IPS-20b (cell line): ENCODE measurements at regions not wholly inside any gene's neighbourhood (a gene's known extent, or its start where the extent isn't known, plus 50 kb on each side); places are given as distances from the start of the nearest gene placed in this dataset.

ENCODE experiments used
- H3K27ac ChIP-seq: one replicate; pipeline ENCODE4 v1.5.1; 2013; ENCODE audit warnings: low read length
- H3K27me3 ChIP-seq: 2 replicates; pipeline ENCODE4 v1.6.1; 2013; ENCODE audit warnings: mild to moderate bottlenecking, low read length, inconsistent platforms; ENCODE audit not compliant: insufficient read depth
- H3K36me3 ChIP-seq: 2 replicates; pipeline ENCODE4 v1.6.1; 2013; ENCODE audit warnings: low read depth, mild to moderate bottlenecking, inconsistent platforms, low read length, moderate library complexity; ENCODE audit not compliant: insufficient read depth
- H3K4me1 ChIP-seq: 2 replicates; pipeline ENCODE4 v1.6.1; 2013; ENCODE audit warnings: mild to moderate bottlenecking, control low read depth, inconsistent platforms, low read length, moderate library complexity; ENCODE audit not compliant: insufficient read depth
- H3K4me3 ChIP-seq: 2 replicates; pipeline ENCODE4 v1.5.1; 2013; ENCODE audit warnings: mild to moderate bottlenecking, low read length, inconsistent platforms
- H3K9ac ChIP-seq: 2 replicates; pipeline ENCODE4 v1.6.1; 2013; ENCODE audit warnings: low read depth, mild to moderate bottlenecking, inconsistent platforms, low read length, moderate library complexity
- H3K9me3 ChIP-seq: 2 replicates; pipeline ENCODE4 v1.6.1; 2013; ENCODE audit warnings: mild to moderate bottlenecking, low read depth, low read length, inconsistent platforms; ENCODE audit not compliant: insufficient read depth

DNA sequence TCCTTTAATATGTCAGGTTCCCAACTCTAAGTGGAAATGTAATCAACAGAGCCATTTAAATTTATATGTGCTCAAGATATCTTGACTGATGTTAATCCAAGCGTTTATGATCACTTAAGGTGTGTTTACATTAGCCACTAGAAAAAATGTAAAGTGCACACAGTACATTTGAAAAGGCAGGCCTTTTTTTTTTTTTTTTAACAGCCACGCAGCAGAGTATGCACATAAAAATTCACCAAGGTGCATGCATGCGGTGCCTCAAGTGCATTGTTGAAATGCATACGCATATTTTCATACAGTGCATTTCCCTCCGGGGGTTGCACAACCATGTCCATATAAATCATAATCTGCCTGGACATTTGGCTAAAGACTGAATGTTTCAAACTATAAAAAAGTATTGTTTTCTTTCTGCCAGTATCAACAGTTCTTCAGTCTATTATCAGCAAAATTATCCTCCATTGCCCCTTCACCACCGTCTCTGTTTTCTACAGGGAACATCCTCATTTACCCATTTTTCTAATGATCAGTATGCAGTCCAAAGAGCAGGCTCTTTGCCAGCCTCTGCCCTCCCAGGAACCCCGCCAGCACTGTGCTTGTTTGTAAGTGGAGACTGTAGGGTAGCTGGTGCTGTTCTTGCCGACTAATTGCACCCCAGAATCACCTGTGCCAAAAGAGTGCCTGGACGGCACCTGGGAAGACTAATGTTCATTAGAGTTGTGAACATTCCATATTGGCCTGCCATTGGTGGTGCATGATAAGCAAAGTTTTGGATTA, 611.2 kb upstream of the CFAP20DC start:
- peaks cover 5% of the 10 kb centered on the region; the same call in 1 of the 2 replicates for H3K4me1 ChIP-seq
- no peaks in the 10 kb centered on the region for H3K36me3 ChIP-seq
- no peak overlapping the region for H3K9ac ChIP-seq
- no peak overlapping the region for H3K4me3 ChIP-seq
- H3K9me3 ChIP-seq, result no peaks in the 10 kb centered on the region
- no peak overlapping the region for H3K27ac ChIP-seq
- H3K27me3 ChIP-seq, result no peaks in the 10 kb centered on the region

DNA sequence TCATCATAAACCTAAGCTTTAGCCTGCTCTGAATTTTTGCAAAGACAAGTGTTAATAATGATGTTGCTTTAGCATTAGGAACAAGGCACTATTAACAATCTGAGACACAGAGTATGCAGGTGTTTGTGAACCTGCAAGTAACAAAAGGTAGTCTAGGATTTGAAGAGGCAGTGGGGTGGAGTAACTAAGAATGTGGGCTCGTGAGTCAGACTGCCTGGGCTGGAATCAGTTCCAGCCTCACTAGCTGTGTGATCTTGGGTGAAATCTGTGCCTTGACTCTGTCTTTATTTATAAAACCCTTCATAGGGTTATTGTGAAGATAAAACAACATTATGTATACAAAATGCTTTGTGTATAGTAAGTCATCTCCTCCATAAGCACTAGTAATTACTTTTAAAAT, 610.6 kb upstream of the CFAP20DC start:
- Histone ChIP-seq H3K27me3 (no peaks in the 10 kb centered on the region), H3K36me3 (no peaks in the 10 kb centered on the region), H3K9ac (no peak overlapping the region), H3K4me1 (peaks cover 5% of the 10 kb centered on the region; the same call in 1 of the 2 replicates), H3K9me3 (no peaks in the 10 kb centered on the region), H3K4me3 (no peak overlapping the region), H3K27ac (no peak overlapping the region)

DNA sequence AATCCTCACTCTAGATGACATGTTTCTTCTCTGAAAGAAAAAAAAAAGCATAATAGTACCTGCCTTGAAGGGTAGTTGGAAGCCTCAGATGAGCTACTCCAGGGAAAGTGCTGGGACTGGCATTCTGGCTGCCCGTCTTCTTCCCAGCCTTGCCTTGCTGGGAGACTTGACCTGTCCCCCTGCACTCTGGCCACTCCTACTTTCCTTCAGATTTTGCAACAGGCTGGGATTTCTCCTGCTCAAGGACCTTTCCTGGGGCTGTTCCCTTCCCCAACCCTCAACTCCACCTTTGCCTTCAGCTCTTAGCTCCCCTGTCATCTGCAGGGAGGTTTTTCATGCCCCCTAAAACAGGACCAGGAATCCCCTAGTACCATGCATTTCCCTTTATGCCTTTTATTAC, 609.9 kb upstream of the CFAP20DC start:
- Histone ChIP-seq H3K4me3 (no peak overlapping the region), H3K27me3 (no peaks in the 10 kb centered on the region), H3K27ac (no peak overlapping the region), H3K9ac (no peak overlapping the region), H3K4me1 (peaks cover 5% of the 10 kb centered on the region; the same call in 1 of the 2 replicates), H3K9me3 (no peaks in the 10 kb centered on the region), H3K36me3 (no peaks in the 10 kb centered on the region)

DNA sequence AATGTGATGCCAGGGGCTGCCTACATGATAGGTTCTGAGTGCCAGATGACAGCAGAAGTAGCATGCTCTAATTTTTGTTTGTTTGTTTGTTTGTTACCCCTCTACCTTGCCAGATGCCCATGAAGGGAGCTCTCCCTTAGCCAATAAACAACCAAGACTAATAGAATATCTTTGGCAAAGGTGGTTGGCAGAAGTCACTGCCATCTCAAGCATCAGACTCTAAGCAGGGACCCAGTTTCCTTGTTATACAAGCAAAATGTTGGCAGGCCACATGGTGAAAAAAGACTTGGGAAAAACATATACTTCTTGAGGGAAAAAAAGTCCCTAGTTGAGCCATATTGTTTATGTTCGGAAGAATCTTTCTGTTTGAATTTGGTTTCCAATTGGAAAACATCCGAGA, 609.0 kb upstream of the CFAP20DC start:
- peaks cover 5% of the 10 kb centered on the region; the same call in 1 of the 2 replicates for H3K4me1 ChIP-seq
- no peaks in the 10 kb centered on the region for H3K27me3 ChIP-seq
- no peaks in the 10 kb centered on the region for H3K9me3 ChIP-seq
- H3K36me3 ChIP-seq, result no peaks in the 10 kb centered on the region
- H3K9ac ChIP-seq, result no peak overlapping the region
- no peak overlapping the region for H3K27ac ChIP-seq
- H3K4me3 ChIP-seq, result no peak overlapping the region

DNA sequence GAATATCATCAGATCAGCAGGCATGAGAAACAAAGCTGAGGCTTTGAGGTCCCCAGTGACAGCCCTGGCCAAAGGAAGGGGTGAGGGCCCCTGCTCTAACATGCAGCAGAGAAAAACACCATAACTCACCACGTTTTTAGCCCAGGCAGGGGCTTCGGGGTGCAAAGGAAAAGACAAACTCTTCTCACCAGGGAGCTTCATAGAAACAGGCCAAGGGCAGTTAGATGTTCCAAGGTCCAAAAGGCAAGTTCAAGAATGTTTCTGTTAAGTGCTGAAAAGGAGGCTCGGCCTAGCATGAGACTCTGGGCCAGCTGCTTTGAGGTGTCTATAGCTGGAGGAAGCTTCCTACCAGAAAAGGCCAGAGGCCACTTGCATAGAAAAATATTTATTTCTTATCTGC, 608.4 kb upstream of the CFAP20DC start:
- Histone ChIP-seq H3K9ac (no peak overlapping the region), H3K9me3 (no peaks in the 10 kb centered on the region), H3K36me3 (no peaks in the 10 kb centered on the region), H3K27ac (no peak overlapping the region), H3K27me3 (no peaks in the 10 kb centered on the region), H3K4me1 (peaks cover 5% of the 10 kb centered on the region; the same call in 1 of the 2 replicates), H3K4me3 (no peak overlapping the region)

DNA sequence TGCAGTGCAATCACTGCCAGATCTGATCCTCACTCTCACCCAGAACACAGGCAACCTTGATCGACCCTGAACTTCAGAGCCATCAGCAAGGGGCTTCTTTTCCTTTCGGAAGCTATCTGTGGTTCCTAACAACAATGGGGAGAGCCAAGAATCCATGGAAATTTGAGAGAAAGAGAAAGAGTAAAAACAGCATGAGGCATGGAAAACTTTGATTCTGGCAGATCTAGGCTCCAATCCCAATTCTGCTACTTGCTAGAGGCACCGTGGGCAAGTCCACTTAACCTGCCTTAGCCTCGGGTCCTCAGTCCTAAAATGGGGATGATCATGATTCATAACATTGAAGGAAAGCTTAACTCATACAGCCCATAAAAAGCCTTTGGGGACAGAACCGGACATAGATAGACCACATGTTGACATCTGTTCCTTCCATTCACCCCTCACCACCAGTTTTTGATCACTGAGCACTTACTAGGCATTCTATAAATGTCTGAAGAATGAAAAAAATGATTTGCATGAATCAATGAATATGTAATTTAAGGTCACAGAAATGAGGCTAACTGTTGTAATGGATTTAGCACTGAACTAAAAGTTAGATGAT, 605.7 kb upstream of the CFAP20DC start:
- H3K27ac ChIP-seq, result no peak overlapping the region

DNA sequence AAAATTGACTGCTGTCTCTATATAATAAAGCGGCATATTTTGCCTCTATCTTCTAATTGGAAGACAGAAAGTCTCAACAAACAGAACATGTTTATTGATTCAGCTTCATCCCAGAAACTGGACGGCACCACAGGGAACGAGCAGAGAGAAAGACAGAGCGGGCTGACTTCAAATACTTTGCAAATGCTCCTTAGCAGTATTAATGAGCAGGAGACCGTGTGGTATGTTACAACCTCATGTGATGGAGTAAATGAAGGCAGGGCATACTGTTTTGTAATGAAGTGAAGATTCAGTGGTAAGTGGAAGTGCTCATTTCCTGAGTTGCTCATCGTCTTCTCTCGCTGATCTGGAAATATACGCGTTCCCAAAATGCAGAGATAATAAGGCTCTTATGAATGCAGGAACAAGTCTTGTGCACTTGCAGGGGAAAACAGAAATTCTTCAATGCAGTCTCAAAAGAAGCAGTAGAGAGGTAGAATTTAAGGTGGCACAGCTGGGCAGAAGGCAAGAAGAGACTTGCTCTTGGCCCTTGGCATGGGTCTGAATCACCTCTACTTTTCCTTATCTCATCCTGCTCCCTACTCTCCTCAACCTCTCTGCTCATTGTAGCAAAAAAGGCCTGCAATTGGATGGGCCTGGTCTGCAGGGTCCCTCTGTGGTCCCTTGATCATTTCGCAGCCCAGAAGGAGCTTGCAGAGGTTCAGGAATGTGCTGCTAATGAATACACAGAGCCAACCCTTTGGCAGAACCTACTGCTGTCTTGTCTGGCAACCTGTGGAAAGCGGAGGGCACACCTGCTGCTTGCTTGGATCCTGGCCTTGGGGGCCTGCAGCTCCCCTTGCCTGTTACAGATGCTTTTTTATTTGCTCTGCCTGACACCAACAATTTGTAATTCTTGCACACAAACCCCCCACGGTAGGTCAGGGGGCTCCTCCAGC, 604.9 kb upstream of the CFAP20DC start:
- no peak overlapping the region for H3K27ac ChIP-seq
- H3K4me3 ChIP-seq, result no peak overlapping the region
- H3K4me1 ChIP-seq, result no peaks in the 10 kb centered on the region
- H3K36me3 ChIP-seq, result no peaks in the 10 kb centered on the region
- H3K9ac ChIP-seq, result no peak overlapping the region
- H3K27me3 ChIP-seq, result no peaks in the 10 kb centered on the region
- no peaks in the 10 kb centered on the region for H3K9me3 ChIP-seq

More for the DNA sequence above, 605.7 kb upstream of the CFAP20DC start:
- Histone ChIP-seq H3K9me3 (no peaks in the 10 kb centered on the region), H3K4me3 (no peak overlapping the region), H3K9ac (no peak overlapping the region), H3K27me3 (no peaks in the 10 kb centered on the region), H3K36me3 (no peaks in the 10 kb centered on the region), H3K4me1 (no peaks in the 10 kb centered on the region)

DNA sequence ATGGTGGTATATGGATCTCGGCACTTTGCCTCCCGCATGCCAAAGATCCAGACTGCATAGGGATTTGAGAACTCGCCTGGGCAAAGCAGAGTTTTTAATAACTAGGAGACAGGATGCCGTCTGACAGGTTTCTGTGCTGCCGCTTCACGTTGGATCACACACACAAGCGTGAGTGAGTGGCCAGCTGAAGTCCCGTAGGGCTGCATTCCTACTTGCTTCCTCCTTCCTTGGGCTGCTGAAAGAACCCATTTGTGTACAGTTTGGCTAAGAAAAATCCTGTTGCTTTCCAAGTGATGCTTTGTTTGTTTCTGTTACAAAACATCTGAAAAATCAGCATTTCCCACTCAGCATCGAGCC, 604.3 kb upstream of the CFAP20DC start:
- no peaks in the 10 kb centered on the region for H3K27me3 ChIP-seq
- no peak overlapping the region for H3K9ac ChIP-seq
- no peaks in the 10 kb centered on the region for H3K36me3 ChIP-seq
- H3K27ac ChIP-seq, result no peak overlapping the region
- H3K4me1 ChIP-seq, result no peaks in the 10 kb centered on the region
- H3K4me3 ChIP-seq, result no peak overlapping the region
- no peaks in the 10 kb centered on the region for H3K9me3 ChIP-seq

DNA sequence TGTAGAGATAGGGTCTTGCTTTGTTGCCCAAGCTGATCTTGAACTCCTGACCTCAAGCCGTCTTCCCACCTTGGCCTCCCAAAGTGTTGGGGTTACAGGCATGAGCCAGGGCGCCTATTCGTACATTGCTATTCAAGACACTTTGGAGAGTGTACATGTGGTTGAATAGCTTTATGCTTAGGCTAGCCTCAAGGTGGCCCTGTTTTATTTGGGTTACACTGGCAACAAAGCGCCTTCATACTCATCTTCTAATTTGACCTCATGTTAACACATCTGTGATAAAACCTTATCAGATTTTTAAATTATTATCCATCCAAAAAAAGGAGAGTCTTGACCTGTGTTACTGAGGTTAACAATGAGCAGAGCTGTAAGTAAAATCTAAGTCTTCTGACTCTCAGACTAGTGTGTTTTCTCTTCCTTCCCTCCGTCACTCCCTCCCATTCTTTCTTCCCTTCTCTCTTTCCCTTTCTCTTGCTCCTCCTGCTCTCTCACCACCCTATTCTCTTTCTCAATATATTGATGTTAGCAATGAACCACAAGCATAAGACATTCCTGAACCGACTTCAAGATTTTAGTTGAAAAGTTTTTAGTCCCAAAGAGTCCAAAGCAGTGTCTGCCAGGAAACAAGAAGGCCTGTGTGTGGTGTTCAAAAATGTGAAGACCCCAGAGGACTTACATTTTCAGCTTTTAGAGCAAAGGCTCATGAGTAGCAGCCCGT, 603.7 kb upstream of the CFAP20DC start:
- Histone ChIP-seq H3K9me3 (no peaks in the 10 kb centered on the region), H3K9ac (no peak overlapping the region), H3K4me3 (no peak overlapping the region), H3K27ac (no peak overlapping the region), H3K27me3 (no peaks in the 10 kb centered on the region), H3K36me3 (no peaks in the 10 kb centered on the region), H3K4me1 (no peaks in the 10 kb centered on the region)

DNA sequence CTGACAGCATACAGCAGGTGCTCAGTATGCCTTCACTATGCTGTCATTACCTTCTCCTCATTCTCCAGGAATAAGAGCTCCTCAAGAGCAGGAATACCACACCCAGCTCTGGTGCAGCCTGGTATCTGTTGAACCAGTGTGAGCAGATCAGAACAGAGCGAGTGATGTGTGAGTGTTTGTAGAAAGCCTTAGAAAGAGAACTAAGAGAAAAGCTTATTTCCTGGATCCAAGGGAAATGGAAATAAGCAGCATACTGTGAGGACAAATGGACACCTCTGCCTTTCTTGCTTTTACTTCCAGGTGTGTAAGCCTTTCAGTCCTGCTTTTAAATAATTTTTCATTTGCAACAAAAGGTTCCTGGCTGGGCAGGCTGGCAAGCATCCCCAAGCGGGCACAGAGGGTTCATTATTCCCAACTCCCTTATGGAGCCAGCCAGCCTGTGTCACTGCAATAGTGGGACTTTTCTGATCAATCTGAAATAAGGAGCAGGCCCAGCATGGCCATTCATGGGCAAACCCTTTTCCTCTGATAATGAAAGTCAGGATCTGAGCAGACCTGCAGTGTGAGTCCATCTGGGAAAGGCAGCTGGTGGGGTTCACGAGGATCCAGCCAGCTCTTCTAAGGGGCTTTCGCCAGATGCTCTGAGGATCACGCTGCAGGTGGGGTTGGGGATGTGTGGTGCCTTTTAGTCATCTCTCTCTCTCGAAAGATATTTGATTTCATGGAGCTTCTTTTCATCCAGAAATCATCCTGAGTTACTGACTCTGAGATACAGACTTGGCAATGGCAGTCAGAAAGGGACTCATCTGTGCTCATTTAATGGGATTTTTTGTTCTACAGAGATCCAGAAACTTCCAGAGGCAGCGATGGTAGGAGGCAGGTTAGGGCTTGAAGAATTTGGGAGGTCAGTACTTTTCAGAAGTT, 594.9 kb upstream of the CFAP20DC start:
- Histone ChIP-seq H3K9me3 (no peaks in the 10 kb centered on the region), H3K9ac (no peak overlapping the region), H3K36me3 (no peaks in the 10 kb centered on the region), H3K27me3 (no peaks in the 10 kb centered on the region), H3K4me1 (no peaks in the 10 kb centered on the region), H3K4me3 (no peak overlapping the region), H3K27ac (no peak overlapping the region)
